Putamen (tissue), 1 donor: ENCODE measurements at regions not wholly inside any gene's neighbourhood (a gene's known extent, or its start where the extent isn't known, plus 50 kb on each side); places are given as distances from the start of the nearest gene placed in this dataset.
"Not testable (repeated sequence)": the region's sequence is repeated elsewhere in the genome, so short reads cannot be mapped to it uniquely, and the experiment has no call there.

Source experiments
- DNase-seq: peaks from one replicate; pipeline ENCODE4 v3.0.0-alpha.2; 2016; ENCODE audit warnings: low spot score

- no peak for DNase-seq
These were observed 404.9 kb downstream of the CPS1 start for GRCh38 chr2:210961249-210961648.

GRCh38 chr2:210963386-210963785 is 407.0 kb downstream of the CPS1 start:
- no peak for DNase-seq

GRCh38 chr2:210964141-210964764 is 407.9 kb downstream of the CPS1 start:
- no peak for DNase-seq

GRCh38 chr2:210965472-210965871 is 409.1 kb downstream of the CPS1 start:
- no peak for DNase-seq

GRCh38 chr2:210966330-210966729 is 409.9 kb downstream of the CPS1 start:
- DNase-seq = no peak

GRCh38 chr2:210971431-210971830 is 415.0 kb downstream of the CPS1 start:
- no peak for DNase-seq

- not testable (repeated sequence) for DNase-seq
These were observed 430.4 kb downstream of the CPS1 start for GRCh38 chr2:210986806-210987205.

- no peak for DNase-seq
These were observed 434.7 kb downstream of the CPS1 start for GRCh38 chr2:210991107-210991506.

GRCh38 chr2:210994104-210994503 is 437.7 kb downstream of the CPS1 start:
- DNase-seq = no peak

GRCh38 chr2:210997373-210997772 is 441.0 kb downstream of the CPS1 start:
- DNase-seq = no peak

GRCh38 chr2:210998334-210998733 is 441.9 kb downstream of the CPS1 start:
- DNase-seq = no peak

GRCh38 chr2:211014376-211014775 is 458.0 kb downstream of the CPS1 start:
- DNase-seq = no peak

- DNase-seq = no peak
These were observed 458.5 kb downstream of the CPS1 start for GRCh38 chr2:211014906-211015305.

GRCh38 chr2:211025089-211025488 is 468.7 kb downstream of the CPS1 start:
- DNase-seq = not testable (repeated sequence)

GRCh38 chr2:211026109-211026508 is 469.7 kb downstream of the CPS1 start:
- no peak for DNase-seq

GRCh38 chr2:211027976-211028375 is 471.6 kb downstream of the CPS1 start:
- no peak for DNase-seq

- DNase-seq = no peak
These were observed 477.4 kb downstream of the CPS1 start for GRCh38 chr2:211033765-211034164.

GRCh38 chr2:211035548-211036185 is 479.3 kb downstream of the CPS1 start:
- DNase-seq = peak; percentile 35

- no peak for DNase-seq
These were observed 488.6 kb downstream of the CPS1 start for GRCh38 chr2:211045025-211045424.

- no peak for DNase-seq
These were observed 493.1 kb downstream of the CPS1 start for GRCh38 chr2:211049321-211050018.

- DNase-seq = no peak
These were observed 499.0 kb downstream of the CPS1 start for GRCh38 chr2:211055438-211055837.

- DNase-seq = no peak
These were observed 505.4 kb downstream of the CPS1 start for GRCh38 chr2:211061612-211062296.

GRCh38 chr2:211062297-211062612 is 505.9 kb downstream of the CPS1 start:
- DNase-seq = no peak
